Keratinocyte (primary cell): ENCODE measurements at regions not wholly inside any gene's neighbourhood (a gene's known extent, or its start where the extent isn't known, plus 50 kb on each side); places are given as distances from the start of the nearest gene placed in this dataset.
"Not testable (repeated sequence)": the region's sequence is repeated elsewhere in the genome, so short reads cannot be mapped to it uniquely, and the experiment has no call there.

Experiments
- DNase-seq: peaks from one replicate; pipeline ENCODE4 v3.0.0-alpha.2; 2011; ENCODE audit warnings: low read depth, missing footprints, low spot score
- FAIRE-seq: peaks from 2 replicates; lab custom pipeline; 2011; peaks lifted over from hg19 to GRCh38; lab: Jason Lieb, UNC
- H2AFZ ChIP-seq: 2 replicates; pipeline ENCODE4 v1.6.0; 2012; ENCODE audit warnings: low read length, control low read depth, inconsistent platforms; ENCODE audit not compliant: control insufficient read depth
- H3K27ac ChIP-seq: 2 replicates; pipeline ENCODE4 v1.5.1; 2011; ENCODE audit warnings: low read length; ENCODE audit not compliant: control insufficient read depth, insufficient read depth
- H3K27me3 ChIP-seq: 3 replicates; pipeline ENCODE4 v1.6.0; 2011; ENCODE audit warnings: low read length; ENCODE audit not compliant: control insufficient read depth, insufficient read depth; ENCODE audit errors: extremely low read depth
- H3K36me3 ChIP-seq, 2 experiments: 2 replicates in 1 of 2; 3 replicates in 1 of 2; pipeline ENCODE4 v1.5.1; 2011; ENCODE audit warnings: low read length in 2 of 2, mild to moderate bottlenecking in 1 of 2; ENCODE audit not compliant: control insufficient read depth in 2 of 2, insufficient read depth in 2 of 2; ENCODE audit errors: extremely low read depth in 1 of 2
- H3K4me1 ChIP-seq: 3 replicates; pipeline ENCODE4 v1.5.1; 2011; ENCODE audit warnings: low read length; ENCODE audit not compliant: control insufficient read depth, insufficient read depth; ENCODE audit errors: extremely low read depth
- H3K4me2 ChIP-seq: 3 replicates; pipeline ENCODE4 v1.6.0; 2011; ENCODE audit warnings: low read depth, low read length; ENCODE audit not compliant: control insufficient read depth, insufficient read depth; ENCODE audit errors: extremely low read depth
- H3K4me3 ChIP-seq, 3 experiments: fragments of 200-600 bp in 1 of 3; sonication (generic) in 1 of 3; 2 replicates in 2 of 3; 3 replicates in 1 of 3; pipeline ENCODE4 v1.5.1; 2011 to 2016; ENCODE audit warnings: low read length in 3 of 3, mild to moderate bottlenecking in 3 of 3, control low read depth in 2 of 3, inconsistent platforms in 1 of 3, low read depth in 1 of 3, mixed read lengths in 1 of 3, mixed run types in 1 of 3, moderate library complexity in 1 of 3; ENCODE audit not compliant: control insufficient read depth in 2 of 3, insufficient read depth in 2 of 3; ENCODE audit errors: extremely low read depth in 1 of 3
- H3K79me2 ChIP-seq: 2 replicates; pipeline ENCODE4 v1.6.0; 2012; ENCODE audit warnings: low read length; ENCODE audit not compliant: control insufficient read depth, insufficient read depth
- H3K9ac ChIP-seq: 3 replicates; pipeline ENCODE4 v1.6.0; 2011; ENCODE audit warnings: low read length; ENCODE audit not compliant: control insufficient read depth, insufficient read depth; ENCODE audit errors: extremely low read depth
- H3K9me1 ChIP-seq: 3 replicates; pipeline ENCODE4 v1.6.0; 2011; ENCODE audit warnings: low read length; ENCODE audit not compliant: control insufficient read depth, insufficient read depth; ENCODE audit errors: extremely low read depth
- H3K9me3 ChIP-seq: 2 replicates; pipeline ENCODE4 v1.5.1; 2012; ENCODE audit warnings: low read depth, low read length; ENCODE audit not compliant: control insufficient read depth
- H4K20me1 ChIP-seq: 3 replicates; pipeline ENCODE4 v1.6.0; 2011; ENCODE audit warnings: low read length; ENCODE audit not compliant: control insufficient read depth, insufficient read depth; ENCODE audit errors: extremely low read depth
- dilution Hi-C: fragments of 300-500 bp; cut with MboI; formaldehyde crosslinking; loops from one replicate; pipeline ENCODE4 v1.7.0; 2020; ENCODE audit warnings: low sequenced_read_pairs; ENCODE audit not compliant: extremely low pct_ligation_motif_present

- not testable (repeated sequence) for H3K79me2 ChIP-seq
These were observed 541.8 kb downstream of the TP53TG3F start for GRCh38 chr16:34001184-34001583.

DNA sequence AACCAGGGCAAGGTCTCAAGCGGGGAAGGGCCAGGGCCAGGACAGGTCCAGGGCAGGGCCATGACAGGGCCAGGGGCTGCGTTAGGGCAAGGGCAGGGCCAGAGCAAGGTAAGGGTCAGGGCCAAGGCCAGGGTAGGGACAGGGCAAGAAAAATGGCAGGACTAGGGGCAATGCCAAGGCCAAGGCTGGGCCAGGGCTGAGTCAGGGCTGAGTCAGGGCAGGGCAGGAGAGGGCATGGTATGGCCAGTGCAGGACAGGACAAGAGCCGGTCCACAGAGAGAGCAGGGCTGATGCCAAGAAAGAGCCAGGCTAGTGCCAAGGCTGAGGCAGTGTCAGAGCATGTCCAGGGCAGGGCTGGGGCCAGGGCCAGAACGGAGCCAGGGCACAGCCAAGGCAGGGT lies 542.5 kb downstream of the TP53TG3F start:
- H3K27ac ChIP-seq, H3K36me3 ChIP-seq, H3K4me3 ChIP-seq, H3K4me1 ChIP-seq, H3K27me3 ChIP-seq, H3K9ac ChIP-seq, H3K9me3 ChIP-seq, H3K9me1 ChIP-seq, H4K20me1 ChIP-seq, dilution Hi-C loops, H2AFZ ChIP-seq, H3K79me2 ChIP-seq, FAIRE-seq, DNase-seq, H3K4me2 ChIP-seq: not testable (repeated sequence)

More at GRCh38 chr16:34001184-34001583, 541.8 kb downstream of the TP53TG3F start:
- H3K36me3 ChIP-seq, H3K9me3 ChIP-seq, H3K9me1 ChIP-seq, H3K27me3 ChIP-seq, H4K20me1 ChIP-seq, H3K4me1 ChIP-seq, H2AFZ ChIP-seq, H3K9ac ChIP-seq, H3K4me2 ChIP-seq, DNase-seq, FAIRE-seq, H3K27ac ChIP-seq, H3K4me3 ChIP-seq, dilution Hi-C loops: not testable (repeated sequence)

DNA sequence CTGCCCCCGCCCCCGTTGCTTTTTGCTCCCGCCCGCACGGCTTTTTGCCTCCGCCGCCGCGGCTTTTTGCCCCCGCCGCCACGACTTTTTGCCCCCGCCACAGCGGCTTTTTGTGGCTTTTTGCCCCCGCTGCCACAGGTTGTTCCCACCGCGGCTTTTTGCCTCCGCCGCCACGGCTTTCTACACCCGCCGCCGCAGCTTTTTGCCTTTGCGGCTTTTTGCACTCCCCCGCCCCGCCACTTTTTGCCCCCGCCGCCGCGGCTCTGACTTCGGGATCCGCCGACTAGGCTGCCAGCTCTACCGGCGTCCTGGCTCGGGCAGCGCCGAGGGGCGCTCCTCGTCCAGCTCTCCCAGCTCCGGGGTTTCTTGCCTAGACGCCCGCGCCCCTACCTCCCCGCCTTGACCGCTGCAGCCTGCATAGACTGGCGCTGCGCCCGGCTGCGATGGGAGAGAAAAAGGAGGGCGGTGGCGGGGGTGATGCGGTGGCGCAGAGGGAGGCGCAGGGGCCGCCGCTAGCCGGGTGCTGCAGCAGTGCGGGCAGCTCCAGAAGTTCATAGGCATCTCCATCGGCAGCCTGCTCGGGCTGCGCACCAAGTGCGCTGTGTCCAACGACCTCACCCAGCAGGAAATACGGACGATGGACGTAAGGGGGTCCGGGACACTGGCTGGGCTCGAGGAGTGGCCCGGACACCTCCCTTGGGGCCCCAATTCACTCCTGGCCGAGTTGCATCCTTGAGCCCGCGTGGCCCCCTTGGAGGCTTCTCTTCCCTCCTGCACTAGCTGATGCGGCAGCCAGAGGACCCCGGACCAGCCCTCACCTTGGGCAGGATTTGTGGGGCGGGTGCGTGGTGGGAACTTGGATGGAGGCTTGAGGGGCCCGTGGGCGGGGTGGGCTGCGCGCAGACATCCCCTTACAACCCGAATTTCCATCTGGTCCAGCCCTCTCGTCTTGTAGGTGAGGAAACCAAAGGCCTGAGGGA lies 555.7 kb downstream of the TP53TG3F start:
- H3K4me3 ChIP-seq, H3K4me1 ChIP-seq, H3K9me3 ChIP-seq, DNase-seq, H3K9me1 ChIP-seq, H4K20me1 ChIP-seq, H2AFZ ChIP-seq, H3K79me2 ChIP-seq, H3K4me2 ChIP-seq, H3K27ac ChIP-seq, H3K9ac ChIP-seq, FAIRE-seq, H3K36me3 ChIP-seq, dilution Hi-C loops, H3K27me3 ChIP-seq: not testable (repeated sequence)

DNA sequence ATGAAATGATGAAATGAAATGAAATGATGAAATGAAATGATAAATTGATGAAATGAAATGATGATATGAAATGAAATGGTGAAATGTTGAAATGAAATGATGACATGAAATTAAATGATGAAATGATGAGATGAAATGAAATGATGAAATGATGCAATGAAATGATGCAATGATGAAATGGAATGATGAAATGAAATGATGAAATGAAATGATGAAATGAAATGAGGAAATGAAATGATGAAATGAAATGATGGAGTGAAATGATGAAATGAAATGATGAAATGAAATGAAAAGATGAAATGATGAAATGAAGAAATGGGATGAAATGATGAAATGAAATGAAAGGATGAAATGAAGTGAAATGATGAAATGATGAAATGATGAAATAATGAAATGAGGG lies 558.9 kb downstream of the TP53TG3F start:
- H3K27me3 ChIP-seq, dilution Hi-C loops, H3K27ac ChIP-seq, FAIRE-seq, H3K9me3 ChIP-seq, H3K4me3 ChIP-seq, H3K9me1 ChIP-seq, H3K4me1 ChIP-seq, H3K9ac ChIP-seq, H3K36me3 ChIP-seq, H3K79me2 ChIP-seq, DNase-seq, H3K4me2 ChIP-seq, H2AFZ ChIP-seq, H4K20me1 ChIP-seq: not testable (repeated sequence)
